ENCODE measurements at regions not wholly inside any gene's neighbourhood (a gene's known extent, or its start where the extent isn't known, plus 50 kb on each side); places are given as distances from the start of the nearest gene placed in this dataset.

GRCh38 chr3:42020684-42021307, 58.9 kb upstream of the ULK4 start (continued):
- TF ChIP-seq RBAK (tag by site-specific recombination; IDR thresholded peaks at IDR 0.05) (no peak), ZNF529 (tag by site-specific recombination; IDR thresholded peaks at IDR 0.05; ENCODE audit: insufficient replicate concordance) (no peak), ZNF473 (tag by site-specific recombination; IDR thresholded peaks at IDR 0.05) (no peak), ZNF23 (tag by site-specific recombination; IDR thresholded peaks at IDR 0.05; ENCODE audit: borderline replicate concordance) (no peak), ZNF280D (tag by site-specific recombination; IDR thresholded peaks at IDR 0.05) (no peak), ZNF211 (tag by site-specific recombination; IDR thresholded peaks at IDR 0.05; ENCODE audit: low read depth) (no peak), ZNF747 (tag by site-specific recombination; IDR thresholded peaks at IDR 0.05) (no peak), GFI1B (tag by site-specific recombination; IDR thresholded peaks at IDR 0.05) (no peak), ZNF571 (tag by site-specific recombination; IDR thresholded peaks at IDR 0.05) (no peak), ZFP41 (tag by site-specific recombination; IDR thresholded peaks at IDR 0.05; ENCODE audit: borderline replicate concordance) (no peak), ZFP69B (tag by site-specific recombination; IDR thresholded peaks at IDR 0.05) (no peak), OSR2 (tag by site-specific recombination; IDR thresholded peaks at IDR 0.05) (peak; percentile 35; the same call in 1 of the 2 replicates), PRDM10 (tag by site-specific recombination; IDR thresholded peaks at IDR 0.05) (no peak), INSM2 (tag by site-specific recombination; IDR thresholded peaks at IDR 0.05) (no peak), ZNF24 (tag by site-specific recombination; IDR thresholded peaks at IDR 0.05) (0 out of 2 replicates have a peak, but pooled peaks have one; percentile 33), KLF10 (tag by site-specific recombination; IDR thresholded peaks at IDR 0.05) (no peak), ZNF174 (tag by site-specific recombination; IDR thresholded peaks at IDR 0.05) (no peak), WT1 (tag by site-specific recombination; IDR thresholded peaks at IDR 0.05) (no peak), MEIS1 (CRISPR knock-in tag; IDR thresholded peaks at IDR 0.05; ENCODE audit: borderline replicate concordance) (no peak), ZNF426 (tag by site-specific recombination; IDR thresholded peaks at IDR 0.05) (no peak), ZNF549 (tag by site-specific recombination; IDR thresholded peaks at IDR 0.05) (no peak), PRDM6 (tag by site-specific recombination; IDR thresholded peaks at IDR 0.05) (peak; percentile 77), ZNF621 (tag by site-specific recombination; IDR thresholded peaks at IDR 0.05) (no peak), ZNF629 (tag by site-specific recombination; IDR thresholded peaks at IDR 0.05) (0 out of 2 replicates have a peak, but pooled peaks have one; percentile 24), ZBTB21 (tag by site-specific recombination; IDR thresholded peaks at IDR 0.05) (no peak), ZBTB10 (tag by site-specific recombination; IDR thresholded peaks at IDR 0.05) (no peak), ZNF488 (tag by site-specific recombination; IDR thresholded peaks at IDR 0.05) (no peak)

Data from HEK293 (cell line).